Uterus (tissue), 3 donors: ENCODE measurements at regions not wholly inside any gene's neighbourhood (a gene's known extent, or its start where the extent isn't known, plus 50 kb on each side); places are given as distances from the start of the nearest gene placed in this dataset.

ENCODE experiments used
- DNase-seq, 2 donors: peaks; one replicate each; pipeline ENCODE4 v3.0.0-alpha.2; 2019 to 2020
- H3K27ac ChIP-seq, 2 donors: fragments of 200-600 bp; sonication (generic); 1 replicate in 1 of 2; 2 replicates in 1 of 2; pipeline ENCODE4 v1.5.1; 2016 to 2018
- H3K27me3 ChIP-seq, 2 donors: fragments of 200-600 bp; sonication (generic); one replicate each; pipeline ENCODE4 v1.5.1; 2018 to 2019; ENCODE audit warnings: control low read depth in 1 of 2
- H3K36me3 ChIP-seq, 2 donors: fragments of 200-600 bp; sonication (generic); one replicate each; pipeline ENCODE4 v1.5.1; 2019; ENCODE audit warnings: control low read depth in 1 of 2
- H3K4me1 ChIP-seq, 2 donors: fragments of 200-600 bp; sonication (generic); one replicate each; pipeline ENCODE4 v1.5.1; 2018 to 2019; ENCODE audit warnings: control low read depth in 1 of 2
- H3K4me3 ChIP-seq, 2 donors: fragments of 200-600 bp; sonication (generic); 1 replicate in 1 of 2; 2 replicates in 1 of 2; pipeline ENCODE4 v1.5.1; 2018 to 2019; ENCODE audit warnings: mild to moderate bottlenecking in 1 of 2
- H3K9me3 ChIP-seq, 2 donors: fragments of 200-600 bp; sonication (generic); one replicate each; pipeline ENCODE4 v1.5.1; 2019; ENCODE audit warnings: control low read depth in 1 of 2
- CTCF ChIP-seq, 4 experiments: fragments of 200-600 bp in 2 of 4; fragments of 450-650 bp in 2 of 4; sonication (generic) in 2 of 4; IDR thresholded peaks; one replicate each; pipeline ENCODE4 v1.5.1; 2016 to 2019; ENCODE audit warnings: antibody characterized with exemption in 4 of 4, mild to moderate bottlenecking in 2 of 4, moderate library complexity in 1 of 4
- POLR2A ChIP-seq, 2 donors: fragments of 450-650 bp; IDR thresholded peaks; one replicate each; pipeline ENCODE4 v1.6.1; 2016; ENCODE audit warnings: antibody characterized with exemption in 2 of 2, mild to moderate bottlenecking in 1 of 2, moderate library complexity in 1 of 2
- intact Hi-C: fragments of 100-400 bp; cut with DNase I; formaldehyde crosslinking; loops from one replicate; pipeline ENCODE4 v1.15.1; 2023; ENCODE audit warnings: low total_unique reads
- donor health status: DM: yes; HTN: yes; CAD: no.

DNA sequence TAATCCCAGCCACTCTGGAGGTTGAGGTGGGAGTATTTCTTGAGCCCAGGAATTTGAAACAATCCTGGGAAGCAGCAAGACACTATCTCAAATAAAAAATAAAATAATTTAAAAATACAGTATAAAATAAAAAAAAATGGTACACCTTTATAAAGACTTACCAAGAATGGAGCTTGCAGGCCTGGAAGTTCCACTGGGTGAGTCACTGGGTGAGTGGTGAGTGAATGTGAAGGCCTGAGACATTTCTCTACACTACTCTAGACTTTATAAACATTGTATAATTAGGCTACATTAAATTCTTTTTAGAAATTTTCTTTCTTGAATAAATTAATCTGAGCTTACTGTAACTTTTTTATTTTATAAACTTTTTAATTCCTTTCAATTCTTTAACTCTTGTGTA lies 609.1 kb upstream of the BCHE start:
- H3K27ac ChIP-seq, result no peak overlapping the region
- TF ChIP-seq POLR2A (IDR thresholded peaks at IDR 0.05) (no peak), CTCF (IDR thresholded peaks at IDR 0.05) (no peak)
- H3K4me3 ChIP-seq, result no peak overlapping the region
- DNase-seq, result no peak
- no peaks in the 10 kb centered on the region for H3K4me1 ChIP-seq
- intact Hi-C loops, result no loop called here
- no peaks in the 10 kb centered on the region for H3K9me3 ChIP-seq
- H3K27me3 ChIP-seq, result no peaks in the 10 kb centered on the region
- H3K36me3 ChIP-seq, result no peaks in the 10 kb centered on the region

DNA sequence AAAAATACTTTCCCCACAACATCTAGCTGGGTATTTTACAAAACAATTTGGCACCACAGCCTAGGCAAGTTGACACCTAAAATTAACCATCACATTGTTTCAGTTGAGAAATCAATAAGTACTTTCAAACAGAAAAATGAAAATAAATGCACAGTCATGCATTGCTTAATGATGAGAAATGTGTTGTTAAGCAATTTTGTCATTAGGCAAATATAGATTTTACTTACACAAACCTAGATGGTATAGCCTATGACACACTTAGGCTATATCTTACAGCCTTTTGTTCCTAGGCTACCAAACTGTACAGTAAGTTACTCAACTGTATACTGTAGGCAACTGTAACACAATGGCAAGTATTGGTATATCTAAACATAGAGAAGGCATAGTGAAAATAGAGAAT lies 608.6 kb upstream of the BCHE start:
- Histone ChIP-seq H3K36me3 (no peaks in the 10 kb centered on the region), H3K27me3 (no peaks in the 10 kb centered on the region), H3K4me1 (no peaks in the 10 kb centered on the region), H3K9me3 (no peaks in the 10 kb centered on the region), H3K4me3 (no peak overlapping the region), H3K27ac (no peak overlapping the region)
- DNase-seq, result no peak
- no peak for TF ChIP-seq CTCF (IDR thresholded peaks at IDR 0.05)
- intact Hi-C loops, result no loop called here

GRCh38 chr3:166444756-166445155 lies 607.5 kb upstream of the BCHE start:
- Histone ChIP-seq H3K36me3 (no peaks in the 10 kb centered on the region), H3K4me3 (no peak overlapping the region), H3K27me3 (no peaks in the 10 kb centered on the region), H3K9me3 (no peaks in the 10 kb centered on the region), H3K4me1 (no peaks in the 10 kb centered on the region), H3K27ac (no peak overlapping the region)
- DNase-seq, result no peak
- intact Hi-C loops, result no loop called here
- no peak for TF ChIP-seq CTCF (IDR thresholded peaks at IDR 0.05)
- TF ChIP-seq POLR2A (IDR thresholded peaks at IDR 0.05), result no peak

DNA sequence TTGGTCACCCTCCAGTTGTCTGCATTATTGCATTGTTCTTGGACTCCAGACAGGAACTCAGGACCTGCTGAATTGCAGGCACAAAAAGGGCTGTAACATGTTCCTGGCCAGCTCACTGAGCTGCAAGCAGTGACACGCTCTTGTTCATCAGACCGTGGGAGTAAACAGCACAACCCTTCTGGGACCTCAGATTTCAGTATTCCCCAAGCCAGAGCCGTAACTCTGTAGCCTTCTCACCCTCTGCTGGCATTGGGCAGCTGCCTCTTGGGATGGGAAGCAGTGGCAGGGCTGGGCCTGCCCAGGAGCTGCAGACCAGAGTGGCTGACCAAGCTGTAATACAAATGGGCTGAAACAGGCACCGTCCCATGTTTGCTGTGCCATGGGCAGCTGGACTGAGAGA lies 607.1 kb upstream of the BCHE start:
- intact Hi-C loops, result no loop called here
- Histone ChIP-seq H3K9me3 (no peaks in the 10 kb centered on the region), H3K27ac (no peak overlapping the region), H3K4me1 (no peaks in the 10 kb centered on the region), H3K36me3 (no peaks in the 10 kb centered on the region), H3K4me3 (no peak overlapping the region), H3K27me3 (no peaks in the 10 kb centered on the region)
- no peak for TF ChIP-seq CTCF (IDR thresholded peaks at IDR 0.05)
- DNase-seq, result no peak

DNA sequence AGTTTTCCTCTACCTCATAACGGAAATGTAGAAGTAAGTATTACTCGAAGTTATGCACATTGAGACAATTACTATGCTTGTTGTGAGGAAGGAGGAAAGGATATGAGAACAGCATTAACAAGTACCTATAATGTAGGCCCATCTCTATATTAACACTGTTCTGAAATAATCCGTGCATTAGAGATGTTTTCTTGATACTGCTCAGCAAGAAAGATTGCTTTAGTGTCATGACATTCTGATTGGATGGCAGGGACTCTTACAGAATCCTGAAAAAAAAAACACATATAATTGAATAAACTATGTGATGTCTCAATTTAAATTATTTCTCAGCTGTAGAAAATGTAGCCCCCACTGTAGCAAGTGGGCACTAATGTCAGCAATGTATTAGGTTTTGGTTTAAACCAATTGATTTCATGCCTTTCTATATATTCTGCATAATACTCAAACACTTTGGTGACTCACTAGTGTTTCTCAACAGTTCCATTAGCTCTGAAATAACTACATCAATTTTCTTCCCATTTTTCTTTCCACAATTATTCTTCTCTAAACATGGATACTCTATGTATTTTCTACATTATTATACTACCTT lies 598.3 kb upstream of the BCHE start:
- H3K36me3 ChIP-seq, result peaks cover 0 to 5% of the 10 kb centered on the region in 2 donors
- H3K27ac ChIP-seq, result no peak overlapping the region
- H3K27me3 ChIP-seq, result no peaks in the 10 kb centered on the region
- no peaks in the 10 kb centered on the region for H3K4me1 ChIP-seq
- no peak for DNase-seq
- no peaks in the 10 kb centered on the region for H3K9me3 ChIP-seq
- TF ChIP-seq CTCF (IDR thresholded peaks at IDR 0.05) (no peak), POLR2A (IDR thresholded peaks at IDR 0.05) (no peak)
- H3K4me3 ChIP-seq, result no peak overlapping the region
- intact Hi-C loops, result no loop called here
